HUES48 (cell line): ENCODE measurements at regions not wholly inside any gene's neighbourhood (a gene's known extent, or its start where the extent isn't known, plus 50 kb on each side); places are given as distances from the start of the nearest gene placed in this dataset.
A peak's percentile ranks its signal among the peaks of the same experiment; 100 is the strongest.

Experiments used
- H3K27ac ChIP-seq: one replicate; pipeline ENCODE4 v1.7.0; 2013; ENCODE audit warnings: low read depth, low read length, inconsistent platforms
- H3K27me3 ChIP-seq: 2 replicates; pipeline ENCODE4 v1.6.1; 2013; ENCODE audit warnings: mild to moderate bottlenecking, low read length; ENCODE audit not compliant: control insufficient read depth, insufficient read depth
- H3K36me3 ChIP-seq: 2 replicates; pipeline ENCODE4 v1.6.1; 2013; ENCODE audit warnings: low read length; ENCODE audit not compliant: control insufficient read depth, insufficient read depth
- H3K4me1 ChIP-seq: 2 replicates; pipeline ENCODE4 v1.6.1; 2013; ENCODE audit warnings: mild to moderate bottlenecking, low read length; ENCODE audit not compliant: control insufficient read depth, insufficient read depth
- H3K4me3 ChIP-seq: 2 replicates; pipeline ENCODE4 v1.5.1; 2013; ENCODE audit warnings: mild to moderate bottlenecking, low read depth, low read length
- H3K9ac ChIP-seq: 2 replicates; pipeline ENCODE4 v1.6.1; 2013; ENCODE audit warnings: mild to moderate bottlenecking, low read depth, low read length, moderate library complexity
- H3K9me3 ChIP-seq: 2 replicates; pipeline ENCODE4 v1.6.1; 2013; ENCODE audit warnings: low read length; ENCODE audit not compliant: control insufficient read depth, insufficient read depth

- Histone ChIP-seq H3K27ac (no peak overlapping the region), H3K4me3 (no peak overlapping the region), H3K9ac (no peak overlapping the region)
These were observed 308.5 kb downstream of the MRPL39 start for GRCh38 chr21:25298512-25299491.

DNA sequence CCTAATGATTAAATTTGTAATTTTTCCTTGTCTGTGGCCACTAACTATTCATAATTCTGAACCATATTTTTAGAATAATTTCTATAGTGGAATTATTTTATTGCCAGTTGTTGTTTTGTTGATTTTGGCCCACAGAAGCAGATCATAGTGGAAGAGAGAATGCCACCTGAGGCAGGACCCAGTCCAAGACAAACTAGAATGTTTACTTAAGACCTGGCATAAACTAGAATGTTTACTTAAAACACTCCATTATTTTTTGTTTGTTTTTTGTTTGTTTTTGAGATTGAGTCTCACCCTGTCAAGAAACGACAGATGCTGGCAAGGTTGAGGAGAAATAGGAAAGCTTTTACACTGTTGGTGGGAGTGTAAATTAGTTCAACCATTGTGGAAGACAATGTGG lies 310.2 kb downstream of the MRPL39 start:
- Histone ChIP-seq H3K27me3 (no peaks in the 10 kb centered on the region), H3K4me1 (peaks cover 12% of the 10 kb centered on the region), H3K36me3 (no peaks in the 10 kb centered on the region), H3K27ac (no peak overlapping the region), H3K9me3 (no peaks in the 10 kb centered on the region), H3K9ac (no peak overlapping the region), H3K4me3 (no peak overlapping the region)

More at GRCh38 chr21:25298512-25299491, 308.5 kb downstream of the MRPL39 start:
- peaks cover 12% of the 10 kb centered on the region for H3K4me1 ChIP-seq
- no peaks in the 10 kb centered on the region for H3K27me3 ChIP-seq
- H3K9me3 ChIP-seq = no peaks in the 10 kb centered on the region
- no peaks in the 10 kb centered on the region for H3K36me3 ChIP-seq

GRCh38 chr21:25296252-25296651 lies 311.0 kb downstream of the MRPL39 start:
- Histone ChIP-seq H3K27me3 (no peaks in the 10 kb centered on the region), H3K9me3 (no peaks in the 10 kb centered on the region), H3K4me1 (peaks cover 9% of the 10 kb centered on the region), H3K27ac (no peak overlapping the region), H3K9ac (no peak overlapping the region), H3K4me3 (no peak overlapping the region), H3K36me3 (no peaks in the 10 kb centered on the region)

GRCh38 chr21:25292396-25292795 lies 314.9 kb downstream of the MRPL39 start:
- Histone ChIP-seq H3K4me3 (no peak overlapping the region), H3K9me3 (no peaks in the 10 kb centered on the region), H3K27me3 (no peaks in the 10 kb centered on the region), H3K4me1 (peaks cover 11% of the 10 kb centered on the region; the same call in 1 of the 2 replicates), H3K27ac (no peak overlapping the region), H3K9ac (no peak overlapping the region), H3K36me3 (no peaks in the 10 kb centered on the region)

- H3K4me3 ChIP-seq = no peak overlapping the region; the same call in 1 of the 2 replicates
- H3K27me3 ChIP-seq = no peaks in the 10 kb centered on the region
- H3K27ac ChIP-seq = peak overlapping the region; percentile 16
- peaks cover 30% of the 10 kb centered on the region for H3K4me1 ChIP-seq
- no peaks in the 10 kb centered on the region for H3K36me3 ChIP-seq
- H3K9me3 ChIP-seq = no peaks in the 10 kb centered on the region
- H3K9ac ChIP-seq = no peak overlapping the region
These were observed 323.6 kb downstream of the MRPL39 start for GRCh38 chr21:25283720-25284119.

DNA sequence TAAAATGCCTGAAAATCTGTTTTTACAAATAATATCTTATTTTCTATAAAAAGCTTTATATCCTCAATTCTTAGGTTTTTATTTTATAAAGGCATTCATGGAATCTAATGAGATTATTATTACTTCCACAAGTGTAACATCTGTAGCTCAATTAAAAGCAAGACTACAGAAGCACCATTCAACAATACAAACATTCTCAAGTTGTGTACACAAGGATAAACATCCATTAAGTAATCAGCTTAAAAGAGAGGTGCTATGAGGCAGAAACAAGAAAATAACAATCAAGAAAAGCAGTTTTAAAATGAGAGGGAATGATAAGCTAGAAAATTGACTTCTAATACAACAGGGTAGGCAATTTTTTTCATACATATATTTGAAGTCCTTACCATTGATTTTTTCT lies 326.1 kb downstream of the MRPL39 start:
- Histone ChIP-seq H3K9ac (no peak overlapping the region), H3K4me1 (peaks cover 21% of the 10 kb centered on the region), H3K27me3 (no peaks in the 10 kb centered on the region), H3K27ac (no peak overlapping the region), H3K9me3 (no peaks in the 10 kb centered on the region), H3K4me3 (no peak overlapping the region), H3K36me3 (no peaks in the 10 kb centered on the region)

- Histone ChIP-seq H3K9me3 (no peaks in the 10 kb centered on the region), H3K36me3 (no peaks in the 10 kb centered on the region)
These were observed 327.2 kb downstream of the MRPL39 start for GRCh38 chr21:25280061-25280460.

GRCh38 chr21:25273959-25274358 lies 333.3 kb downstream of the MRPL39 start:
- Histone ChIP-seq H3K27me3 (no peaks in the 10 kb centered on the region), H3K4me1 (no peaks in the 10 kb centered on the region), H3K36me3 (no peaks in the 10 kb centered on the region)

More at GRCh38 chr21:25280061-25280460, 327.2 kb downstream of the MRPL39 start:
- no peak overlapping the region for H3K9ac ChIP-seq
- H3K27me3 ChIP-seq = no peaks in the 10 kb centered on the region
- no peak overlapping the region for H3K27ac ChIP-seq
- H3K4me3 ChIP-seq = no peak overlapping the region
- peaks cover 21% of the 10 kb centered on the region for H3K4me1 ChIP-seq

DNA sequence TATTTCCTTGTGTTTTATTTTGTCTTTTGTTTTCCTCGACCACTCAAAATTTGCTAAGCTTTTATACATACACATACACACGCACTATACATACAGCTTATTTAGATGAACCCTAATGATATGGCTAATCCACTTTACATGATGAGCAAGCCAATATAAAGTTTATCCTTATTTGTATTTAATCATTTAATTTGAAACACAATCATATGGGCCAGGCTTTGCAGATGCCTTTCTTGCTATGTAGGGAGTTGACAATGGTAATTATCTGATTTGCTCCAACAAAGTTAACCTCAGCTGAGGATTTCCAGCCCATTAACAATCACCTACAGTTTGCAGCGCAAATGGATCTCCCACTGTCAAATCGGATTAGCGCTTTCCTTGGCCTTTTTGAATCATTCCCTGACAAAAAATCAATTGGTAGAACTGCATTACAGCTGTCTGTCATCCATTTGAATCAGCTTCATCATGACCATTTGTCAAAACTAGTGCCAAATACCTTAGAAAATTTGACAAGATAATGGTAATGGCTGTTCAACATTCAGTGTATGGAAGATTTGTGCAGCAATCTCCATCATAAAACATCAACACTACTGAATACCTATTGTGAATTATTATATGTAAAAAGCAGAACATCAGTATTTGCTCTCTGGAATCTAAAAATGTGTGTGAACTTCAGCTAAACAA lies 352.6 kb downstream of the MRPL39 start:
- 0 out of 2 replicates have a peak, but pooled peaks cover 8% of the 10 kb centered on the region for H3K4me1 ChIP-seq
- H3K9me3 ChIP-seq = no peaks in the 10 kb centered on the region
- H3K36me3 ChIP-seq = no peaks in the 10 kb centered on the region
- H3K27me3 ChIP-seq = no peaks in the 10 kb centered on the region
- H3K27ac ChIP-seq = no peak overlapping the region
- H3K9ac ChIP-seq = no peak overlapping the region
- no peak overlapping the region for H3K4me3 ChIP-seq

More at GRCh38 chr21:25273959-25274358, 333.3 kb downstream of the MRPL39 start:
- Histone ChIP-seq H3K4me3 (no peak overlapping the region), H3K9ac (no peak overlapping the region), H3K27ac (no peak overlapping the region), H3K9me3 (no peaks in the 10 kb centered on the region)

GRCh38 chr21:25246546-25246945 lies 360.7 kb downstream of the MRPL39 start:
- no peak overlapping the region for H3K9ac ChIP-seq
- H3K36me3 ChIP-seq = no peaks in the 10 kb centered on the region
- H3K27ac ChIP-seq = no peak overlapping the region
- H3K4me3 ChIP-seq = no peak overlapping the region
- H3K4me1 ChIP-seq = peaks cover 17% of the 10 kb centered on the region
- H3K27me3 ChIP-seq = no peaks in the 10 kb centered on the region
- no peaks in the 10 kb centered on the region for H3K9me3 ChIP-seq

DNA sequence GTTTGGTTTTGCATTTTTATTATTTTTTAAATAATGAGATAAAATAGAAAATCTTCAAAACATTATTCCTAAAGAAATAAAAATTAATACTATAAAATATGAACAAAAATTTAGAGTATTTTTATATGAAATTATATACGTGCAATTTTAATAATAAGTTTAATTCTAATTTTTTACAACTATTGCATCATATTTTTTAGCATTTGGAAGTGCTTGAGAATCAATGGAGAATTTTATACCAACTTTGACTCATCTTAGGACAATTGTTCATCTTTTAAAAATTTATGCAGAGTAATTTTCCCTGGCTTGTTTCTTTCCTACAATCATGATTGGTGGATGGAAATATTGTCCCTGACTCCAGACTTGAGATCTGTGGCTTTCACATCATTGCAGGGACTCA lies 362.5 kb downstream of the MRPL39 start:
- H3K9me3 ChIP-seq = no peaks in the 10 kb centered on the region
- H3K4me3 ChIP-seq = no peak overlapping the region
- no peaks in the 10 kb centered on the region for H3K27me3 ChIP-seq
- H3K9ac ChIP-seq = no peak overlapping the region
- no peak overlapping the region for H3K27ac ChIP-seq
- H3K4me1 ChIP-seq = peaks cover 10% of the 10 kb centered on the region
- no peaks in the 10 kb centered on the region for H3K36me3 ChIP-seq
